ENCODE measurements at regions not wholly inside any gene's neighbourhood (a gene's known extent, or its start where the extent isn't known, plus 50 kb on each side); places are given as distances from the start of the nearest gene placed in this dataset.

DNA sequence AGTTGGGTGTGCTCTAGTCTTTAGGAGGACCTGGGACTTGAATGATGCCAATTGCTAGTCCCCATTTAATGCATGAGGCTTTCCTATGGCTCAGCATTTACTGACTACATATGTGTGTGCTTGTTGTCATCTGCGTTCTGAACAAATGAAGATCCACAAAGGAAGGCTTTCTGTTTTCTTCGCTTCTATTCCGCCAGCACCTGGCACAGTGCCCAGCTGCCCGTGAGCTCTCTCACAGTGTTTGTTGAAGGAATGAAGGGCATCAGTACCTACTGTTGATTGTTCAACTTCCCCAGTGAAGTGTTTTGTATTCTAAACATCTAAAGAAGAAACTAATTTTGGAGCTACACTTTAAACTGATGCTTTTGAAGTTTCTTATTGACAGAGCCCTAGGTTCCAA lies 122.4 kb upstream of the LINC00305 start:
- H3K36me3 ChIP-seq (ENCODE audit: insufficient read depth, low read length) = no peaks in the 10 kb centered on the region
- H3K27me3 ChIP-seq (ENCODE audit: control insufficient read depth in 1 of 2, insufficient read depth in 2 of 2, low read length in 2 of 2) = no peaks in the 10 kb centered on the region
- no peaks in the 10 kb centered on the region for H3K4me1 ChIP-seq (ENCODE audit: insufficient read depth, low read length)
- no peak overlapping the region for H3K9ac ChIP-seq (ENCODE audit: low read length)
- H3K9me3 ChIP-seq (ENCODE audit: low read length) = no peaks in the 10 kb centered on the region
- no peak overlapping the region for H3K27ac ChIP-seq (ENCODE audit: low read depth, low read length)
- H3K4me3 ChIP-seq (ENCODE audit: low read depth in 1 of 2, low read length in 2 of 2) = no peak overlapping the region

DNA sequence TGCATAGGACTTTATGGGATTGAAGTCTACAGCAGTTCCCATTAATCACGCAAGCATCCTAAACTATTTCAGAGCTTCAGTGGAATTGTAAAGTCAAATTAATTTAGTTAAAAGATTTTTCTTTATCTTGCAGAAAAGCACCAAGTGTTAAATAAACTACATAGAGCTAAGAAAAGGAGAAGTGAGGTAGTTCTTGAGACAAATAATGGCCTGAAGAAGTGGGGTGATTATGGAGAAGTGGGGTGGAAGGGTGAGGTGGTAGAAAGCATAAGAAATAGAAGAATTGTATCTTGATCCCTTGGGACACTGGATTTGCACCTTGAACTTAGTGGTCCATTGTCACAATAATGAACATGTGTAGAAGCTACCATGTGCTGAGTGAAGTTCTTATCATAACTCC lies 121.7 kb upstream of the LINC00305 start:
- H3K27ac ChIP-seq (ENCODE audit: low read depth, low read length) = no peak overlapping the region
- H3K27me3 ChIP-seq (ENCODE audit: control insufficient read depth in 1 of 2, insufficient read depth in 2 of 2, low read length in 2 of 2) = no peaks in the 10 kb centered on the region
- H3K36me3 ChIP-seq (ENCODE audit: insufficient read depth, low read length) = no peaks in the 10 kb centered on the region
- H3K4me3 ChIP-seq (ENCODE audit: low read depth in 1 of 2, low read length in 2 of 2) = no peak overlapping the region
- H3K9ac ChIP-seq (ENCODE audit: low read length) = no peak overlapping the region
- no peaks in the 10 kb centered on the region for H3K9me3 ChIP-seq (ENCODE audit: low read length)
- H3K4me1 ChIP-seq (ENCODE audit: insufficient read depth, low read length) = no peaks in the 10 kb centered on the region

DNA sequence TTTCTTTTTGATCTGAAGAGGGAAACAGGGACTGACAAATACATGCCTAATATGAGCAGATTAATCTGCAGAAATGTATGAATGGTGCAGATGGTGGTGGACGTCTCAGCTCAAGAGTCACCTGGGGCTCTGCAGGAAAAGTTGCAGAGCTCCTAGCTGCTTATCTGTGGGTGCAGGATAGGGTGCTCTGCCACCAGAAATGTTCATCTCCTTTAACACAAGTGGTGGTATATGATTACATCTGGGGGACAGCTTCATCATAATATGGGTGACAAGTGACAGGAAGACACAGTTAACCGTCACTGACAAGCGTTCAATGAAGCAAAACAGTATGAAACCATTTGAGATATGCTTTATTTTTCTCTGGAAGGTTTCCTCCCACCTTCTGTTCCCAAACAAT lies 121.2 kb upstream of the LINC00305 start:
- Histone ChIP-seq H3K4me1 (ENCODE audit: insufficient read depth, low read length) (no peaks in the 10 kb centered on the region), H3K9ac (ENCODE audit: low read length) (no peak overlapping the region), H3K36me3 (ENCODE audit: insufficient read depth, low read length) (no peaks in the 10 kb centered on the region), H3K27me3 (ENCODE audit: control insufficient read depth in 1 of 2, insufficient read depth in 2 of 2, low read length in 2 of 2) (no peaks in the 10 kb centered on the region), H3K4me3 (ENCODE audit: low read depth in 1 of 2, low read length in 2 of 2) (no peak overlapping the region), H3K27ac (ENCODE audit: low read depth, low read length) (no peak overlapping the region), H3K9me3 (ENCODE audit: low read length) (no peaks in the 10 kb centered on the region)

DNA sequence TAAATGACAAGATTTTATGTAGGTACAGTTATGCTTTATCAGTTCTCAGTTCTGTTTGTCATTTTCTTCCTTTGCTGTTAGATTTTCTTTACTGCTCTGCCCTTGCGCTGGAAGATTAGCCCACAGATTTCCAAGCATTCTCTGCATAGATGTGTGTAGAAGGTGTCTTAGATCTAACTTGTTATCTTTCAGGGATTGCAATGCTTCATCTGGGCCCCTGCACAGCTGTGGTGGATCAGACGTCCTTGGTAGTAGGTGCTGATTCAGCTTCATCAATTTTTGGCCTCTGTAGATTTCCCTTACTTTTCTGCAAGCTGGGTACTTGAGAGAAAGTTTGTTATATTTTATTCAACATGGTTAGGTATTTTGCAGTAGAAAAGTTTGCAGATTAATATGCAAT lies 115.3 kb upstream of the LINC00305 start:
- Histone ChIP-seq H3K27me3 (ENCODE audit: control insufficient read depth in 1 of 2, insufficient read depth in 2 of 2, low read length in 2 of 2) (no peaks in the 10 kb centered on the region), H3K9me3 (ENCODE audit: low read length) (no peaks in the 10 kb centered on the region), H3K27ac (ENCODE audit: low read depth, low read length) (no peak overlapping the region), H3K4me3 (ENCODE audit: low read depth in 1 of 2, low read length in 2 of 2) (no peak overlapping the region), H3K36me3 (ENCODE audit: insufficient read depth, low read length) (no peaks in the 10 kb centered on the region), H3K4me1 (ENCODE audit: insufficient read depth, low read length) (no peaks in the 10 kb centered on the region), H3K9ac (ENCODE audit: low read length) (no peak overlapping the region)

DNA sequence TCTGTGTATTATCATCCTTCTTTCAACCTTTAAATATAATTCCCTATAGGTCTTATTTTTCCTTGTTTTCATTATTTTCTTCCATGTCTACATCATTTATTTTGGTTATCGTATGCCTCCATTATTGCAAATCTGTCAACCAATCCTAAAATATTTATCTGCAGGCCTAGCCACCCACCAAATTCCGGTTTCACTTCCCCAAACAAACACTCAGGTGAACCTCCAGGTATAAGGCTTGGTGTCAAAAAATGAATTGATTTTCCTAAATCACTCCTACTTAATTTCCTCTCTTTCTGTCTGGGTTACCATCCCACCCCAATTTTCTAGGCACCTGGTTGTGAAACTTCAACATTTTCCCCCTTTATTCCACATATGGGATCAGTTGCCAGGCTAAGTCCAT lies 111.9 kb upstream of the LINC00305 start:
- Histone ChIP-seq H3K9ac (ENCODE audit: low read length) (no peak overlapping the region), H3K4me3 (ENCODE audit: low read depth in 1 of 2, low read length in 2 of 2) (no peak overlapping the region), H3K9me3 (ENCODE audit: low read length) (no peaks in the 10 kb centered on the region), H3K27ac (ENCODE audit: low read depth, low read length) (no peak overlapping the region), H3K27me3 (ENCODE audit: control insufficient read depth in 1 of 2, insufficient read depth in 2 of 2, low read length in 2 of 2) (no peaks in the 10 kb centered on the region), H3K36me3 (ENCODE audit: insufficient read depth, low read length) (no peaks in the 10 kb centered on the region), H3K4me1 (ENCODE audit: insufficient read depth, low read length) (no peaks in the 10 kb centered on the region)

DNA sequence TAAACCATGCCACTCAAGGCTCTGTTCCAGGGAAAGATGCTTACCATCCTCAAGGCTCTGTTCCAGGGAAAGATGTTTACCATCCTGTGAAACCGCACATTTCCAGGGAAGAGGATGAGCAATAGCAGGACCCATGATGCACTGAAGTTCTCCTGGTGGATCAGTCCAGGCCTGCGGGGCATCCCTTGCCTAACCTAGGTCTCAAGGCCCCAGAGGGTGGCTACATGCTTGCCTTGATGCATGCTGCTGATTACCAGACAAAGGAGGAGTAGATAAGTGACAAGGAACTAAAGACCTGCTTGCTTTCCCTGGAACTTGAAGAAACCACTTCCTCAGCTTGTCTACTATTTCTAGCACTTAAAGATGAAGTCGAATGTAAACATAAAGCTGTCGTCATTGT lies 111.0 kb upstream of the LINC00305 start:
- Histone ChIP-seq H3K9ac (ENCODE audit: low read length) (no peak overlapping the region), H3K27me3 (ENCODE audit: control insufficient read depth in 1 of 2, insufficient read depth in 2 of 2, low read length in 2 of 2) (no peaks in the 10 kb centered on the region), H3K4me1 (ENCODE audit: insufficient read depth, low read length) (no peaks in the 10 kb centered on the region), H3K4me3 (ENCODE audit: low read depth in 1 of 2, low read length in 2 of 2) (no peak overlapping the region), H3K27ac (ENCODE audit: low read depth, low read length) (no peak overlapping the region), H3K36me3 (ENCODE audit: insufficient read depth, low read length) (no peaks in the 10 kb centered on the region), H3K9me3 (ENCODE audit: low read length) (no peaks in the 10 kb centered on the region)

DNA sequence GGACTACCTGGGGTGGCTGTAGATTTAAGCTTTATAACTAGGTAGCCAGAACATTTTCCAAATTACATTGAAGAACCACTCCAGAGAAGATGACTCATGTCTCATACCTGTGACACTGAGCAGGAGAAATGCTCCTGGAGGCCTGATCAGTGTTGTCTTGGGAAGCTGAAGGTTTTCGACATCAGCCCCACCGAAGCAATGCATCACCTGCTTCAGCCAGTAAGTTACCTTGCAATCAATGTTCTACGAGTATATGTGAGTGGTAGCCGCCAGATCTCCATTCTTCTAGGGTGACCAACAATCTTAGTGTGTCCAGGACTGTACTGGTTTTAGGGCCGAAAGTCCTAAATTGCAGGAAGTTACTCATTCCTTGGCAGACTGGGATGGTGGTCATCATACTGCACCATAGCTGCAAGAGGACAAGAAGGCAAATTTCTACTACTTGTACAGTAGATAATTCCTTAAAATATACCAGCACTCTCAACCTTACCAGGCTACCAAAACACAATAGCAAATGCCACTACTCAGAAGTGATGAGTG lies 109.3 kb upstream of the LINC00305 start:
- Histone ChIP-seq H3K36me3 (ENCODE audit: insufficient read depth, low read length) (no peaks in the 10 kb centered on the region), H3K27ac (ENCODE audit: low read depth, low read length) (no peak overlapping the region), H3K9ac (ENCODE audit: low read length) (no peak overlapping the region), H3K4me3 (ENCODE audit: low read depth in 1 of 2, low read length in 2 of 2) (no peak overlapping the region), H3K9me3 (ENCODE audit: low read length) (no peaks in the 10 kb centered on the region), H3K4me1 (ENCODE audit: insufficient read depth, low read length) (no peaks in the 10 kb centered on the region), H3K27me3 (ENCODE audit: control insufficient read depth in 1 of 2, insufficient read depth in 2 of 2, low read length in 2 of 2) (no peaks in the 10 kb centered on the region)

DNA sequence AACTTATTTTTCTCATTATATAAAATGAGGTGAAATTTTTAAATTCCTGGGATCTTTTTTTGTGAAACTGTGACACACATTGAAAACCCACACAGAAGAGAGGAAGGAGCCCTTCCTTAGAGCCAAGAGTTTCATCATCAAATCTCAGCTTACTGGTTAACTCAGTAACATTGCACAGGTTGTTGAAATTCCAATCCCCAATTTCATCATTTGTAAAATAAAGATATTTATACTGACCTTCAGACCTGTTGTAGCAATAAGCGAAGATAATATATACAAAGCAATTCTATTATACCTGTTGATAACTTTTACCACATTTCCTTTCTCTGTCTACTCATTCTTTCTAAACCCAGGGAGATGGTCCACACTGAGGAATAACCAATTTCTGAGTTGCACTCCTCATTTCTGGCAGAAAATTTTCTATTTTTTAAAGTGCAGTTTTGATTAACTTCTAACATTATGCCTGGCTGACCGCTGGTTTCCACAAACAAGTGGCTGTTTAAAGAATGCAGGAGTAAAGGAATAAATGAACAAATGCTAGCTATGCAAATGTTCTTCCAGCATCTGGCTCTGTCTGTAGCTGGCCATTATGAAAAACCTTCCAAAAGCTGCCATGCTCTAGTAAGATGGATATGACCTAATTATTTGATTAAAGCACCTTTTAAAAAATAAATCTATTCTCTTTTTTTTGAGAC lies 105.7 kb upstream of the LINC00305 start:
- H3K27ac ChIP-seq (ENCODE audit: low read depth, low read length) = no peak overlapping the region
- H3K36me3 ChIP-seq (ENCODE audit: insufficient read depth, low read length) = no peaks in the 10 kb centered on the region
- H3K4me3 ChIP-seq (ENCODE audit: low read depth in 1 of 2, low read length in 2 of 2) = no peak overlapping the region
- H3K9me3 ChIP-seq (ENCODE audit: low read length) = no peaks in the 10 kb centered on the region
- H3K27me3 ChIP-seq (ENCODE audit: control insufficient read depth in 1 of 2, insufficient read depth in 2 of 2, low read length in 2 of 2) = no peaks in the 10 kb centered on the region
- no peak overlapping the region for H3K9ac ChIP-seq (ENCODE audit: low read length)
- H3K4me1 ChIP-seq (ENCODE audit: insufficient read depth, low read length) = no peaks in the 10 kb centered on the region

DNA sequence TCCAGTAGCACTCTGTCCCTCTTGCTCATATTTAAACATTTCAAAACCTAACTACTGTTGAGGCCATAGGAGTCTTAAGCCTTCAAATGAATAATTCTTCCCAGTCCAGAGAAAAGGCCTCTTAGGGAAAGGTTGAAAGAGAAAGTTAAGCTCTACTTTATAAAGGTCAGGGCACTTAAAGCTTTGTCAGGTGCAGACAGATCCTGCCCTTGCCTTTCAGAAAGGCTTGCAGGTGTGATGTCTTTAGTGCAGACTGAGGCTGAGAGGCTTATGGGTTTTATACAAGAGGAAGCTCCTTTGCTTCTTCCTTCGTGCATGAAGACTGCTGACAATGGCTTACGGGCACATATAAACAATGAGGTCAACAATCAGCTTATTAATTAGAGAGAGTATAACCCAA lies 105.0 kb upstream of the LINC00305 start:
- Histone ChIP-seq H3K27me3 (ENCODE audit: control insufficient read depth in 1 of 2, insufficient read depth in 2 of 2, low read length in 2 of 2) (no peaks in the 10 kb centered on the region), H3K36me3 (ENCODE audit: insufficient read depth, low read length) (no peaks in the 10 kb centered on the region), H3K4me3 (ENCODE audit: low read depth in 1 of 2, low read length in 2 of 2) (no peak overlapping the region), H3K9ac (ENCODE audit: low read length) (no peak overlapping the region), H3K27ac (ENCODE audit: low read depth, low read length) (no peak overlapping the region), H3K9me3 (ENCODE audit: low read length) (no peaks in the 10 kb centered on the region), H3K4me1 (ENCODE audit: insufficient read depth, low read length) (no peaks in the 10 kb centered on the region)

DNA sequence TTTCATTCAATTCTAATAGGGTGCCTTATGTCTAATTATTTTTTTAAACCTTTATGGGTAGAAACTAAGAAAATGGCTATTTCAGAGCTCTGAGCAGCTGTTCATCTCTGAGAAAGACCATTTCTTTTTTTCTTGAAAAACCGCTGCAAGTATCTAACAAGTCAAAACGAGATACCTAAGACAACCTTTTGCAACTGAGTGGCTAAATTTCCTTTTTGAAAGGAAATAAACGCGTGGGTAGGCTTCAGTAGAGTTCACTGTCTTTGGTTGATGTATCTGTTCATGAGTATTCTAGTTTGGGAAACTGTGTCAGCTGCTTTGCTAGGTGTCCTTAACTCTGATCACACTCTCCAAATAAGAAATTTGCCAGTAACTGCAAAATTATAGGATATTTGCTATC lies 104.3 kb upstream of the LINC00305 start:
- Histone ChIP-seq H3K4me3 (ENCODE audit: low read depth in 1 of 2, low read length in 2 of 2) (no peak overlapping the region), H3K36me3 (ENCODE audit: insufficient read depth, low read length) (no peaks in the 10 kb centered on the region), H3K27ac (ENCODE audit: low read depth, low read length) (no peak overlapping the region), H3K4me1 (ENCODE audit: insufficient read depth, low read length) (no peaks in the 10 kb centered on the region), H3K27me3 (ENCODE audit: control insufficient read depth in 1 of 2, insufficient read depth in 2 of 2, low read length in 2 of 2) (no peaks in the 10 kb centered on the region), H3K9me3 (ENCODE audit: low read length) (no peaks in the 10 kb centered on the region), H3K9ac (ENCODE audit: low read length) (no peak overlapping the region)

DNA sequence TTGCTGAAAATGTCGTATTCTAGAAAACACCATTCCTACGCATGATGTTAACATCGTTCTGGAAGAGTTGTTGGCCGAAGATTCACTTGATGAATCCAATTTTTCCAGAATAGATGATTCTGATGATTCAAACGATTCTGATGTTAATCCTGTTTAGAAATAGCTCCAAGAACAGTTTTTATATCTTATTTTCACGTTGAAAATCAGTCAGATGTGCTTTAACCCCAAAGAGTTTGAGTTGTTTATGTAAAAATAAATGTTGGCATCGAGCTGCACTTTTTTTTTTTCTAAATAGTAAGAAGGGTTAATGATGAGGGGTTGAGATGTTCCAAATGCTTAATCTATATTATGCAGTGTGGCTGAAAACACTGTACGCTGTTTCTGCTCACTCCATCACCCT lies 99.9 kb upstream of the LINC00305 start:
- Histone ChIP-seq H3K9ac (ENCODE audit: low read length) (no peak overlapping the region), H3K4me1 (ENCODE audit: insufficient read depth, low read length) (no peaks in the 10 kb centered on the region), H3K36me3 (ENCODE audit: insufficient read depth, low read length) (no peaks in the 10 kb centered on the region), H3K27ac (ENCODE audit: low read depth, low read length) (no peak overlapping the region), H3K27me3 (ENCODE audit: control insufficient read depth in 1 of 2, insufficient read depth in 2 of 2, low read length in 2 of 2) (no peaks in the 10 kb centered on the region), H3K9me3 (ENCODE audit: low read length) (no peaks in the 10 kb centered on the region), H3K4me3 (ENCODE audit: low read depth in 1 of 2, low read length in 2 of 2) (no peak overlapping the region)

DNA sequence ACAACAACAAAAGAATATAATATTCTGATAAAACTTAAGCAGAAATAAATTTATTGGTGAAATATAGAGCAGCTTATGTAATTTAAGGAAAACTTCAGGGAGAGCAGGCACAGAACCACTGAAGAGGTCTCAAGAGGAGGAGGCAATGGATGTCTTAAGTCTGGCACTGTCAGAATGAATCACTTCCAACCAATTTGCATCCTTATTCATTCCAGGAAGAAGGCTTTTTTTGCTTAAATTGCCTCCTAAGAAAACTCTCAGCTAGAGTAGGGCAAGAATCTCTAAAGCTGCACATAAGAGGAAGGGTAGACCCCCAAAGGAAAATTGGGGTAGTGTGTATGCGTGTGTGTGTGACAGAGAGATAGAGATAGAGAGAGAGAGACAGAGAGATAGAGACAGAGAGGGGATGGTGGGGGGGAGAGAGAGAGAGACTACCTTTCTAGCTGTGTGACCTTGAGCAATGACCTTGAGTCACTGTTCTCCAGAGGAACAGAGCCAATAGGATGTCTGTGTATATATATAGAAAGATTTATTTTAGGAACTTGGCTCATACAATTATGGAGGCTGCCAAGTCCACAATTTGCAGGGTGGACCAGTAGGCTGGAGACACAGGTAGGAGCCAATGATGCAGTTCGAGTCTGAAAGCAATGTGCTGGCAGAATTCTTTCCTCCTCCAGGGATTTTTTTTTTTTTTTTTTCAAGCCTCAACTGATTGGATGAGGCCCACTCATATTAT lies 96.4 kb upstream of the LINC00305 start:
- no peaks in the 10 kb centered on the region for H3K36me3 ChIP-seq (ENCODE audit: insufficient read depth, low read length)
- no peak overlapping the region for H3K4me3 ChIP-seq (ENCODE audit: low read depth in 1 of 2, low read length in 2 of 2)
- no peak overlapping the region for H3K9ac ChIP-seq (ENCODE audit: low read length)
- H3K9me3 ChIP-seq (ENCODE audit: low read length) = no peaks in the 10 kb centered on the region
- no peaks in the 10 kb centered on the region for H3K27me3 ChIP-seq (ENCODE audit: control insufficient read depth in 1 of 2, insufficient read depth in 2 of 2, low read length in 2 of 2)
- H3K4me1 ChIP-seq (ENCODE audit: insufficient read depth, low read length) = no peaks in the 10 kb centered on the region
- no peak overlapping the region for H3K27ac ChIP-seq (ENCODE audit: low read depth, low read length)

Measured in muscle layer of colon (tissue), 2 donors.